ENCODE measurements at regions not wholly inside any gene's neighbourhood (a gene's known extent, or its start where the extent isn't known, plus 50 kb on each side); places are given as distances from the start of the nearest gene placed in this dataset.

DNA sequence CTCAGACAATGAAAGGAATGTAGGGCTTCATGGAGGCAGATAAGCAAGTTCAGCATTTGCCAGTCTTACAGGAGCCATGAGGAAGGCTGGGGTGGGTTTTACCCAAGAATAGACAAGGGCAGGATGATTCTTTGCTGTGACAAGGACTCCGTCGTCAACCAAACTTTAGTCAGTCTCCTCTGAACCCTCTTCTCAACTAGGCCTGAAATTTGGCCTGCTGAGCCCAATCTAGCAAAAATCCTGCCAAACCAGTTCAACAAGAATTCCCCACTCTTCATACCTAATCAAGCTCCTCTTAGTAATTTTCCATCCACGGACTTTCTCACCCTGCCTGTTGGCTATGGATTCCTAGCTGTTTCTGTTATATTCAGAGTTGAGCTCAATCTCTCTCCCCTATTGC lies 280.5 kb downstream of the TBL1XR1 start:
- Histone ChIP-seq H3K9me2 (replicated peaks; ENCODE audit: insufficient read depth, low read length) (no peaks in the 10 kb centered on the region; the same call in 1 of the 2 replicates), H3K36me3 (ENCODE audit: insufficient read depth, low read length) (no peaks in the 10 kb centered on the region), H3K27me3 (ENCODE audit: low read length) (no peaks in the 10 kb centered on the region), H3K9me3 (ENCODE audit: low read length) (no peaks in the 10 kb centered on the region), H3K79me2 (ENCODE audit: low read length) (no peaks in the 10 kb centered on the region), H4K20me1 (ENCODE audit: insufficient read depth, low read depth, low read length) (no peaks in the 10 kb centered on the region), H3K4me1 (ENCODE audit: low read length) (no peaks in the 10 kb centered on the region), H3K4me2 (ENCODE audit: low read depth, low read length, poor library complexity, severe bottlenecking) (no peak overlapping the region), H3K4me3 (ENCODE audit: low read length) (no peak overlapping the region), H3K27ac (ENCODE audit: low read length) (no peak overlapping the region), H2AFZ (ENCODE audit: low read length) (no peak overlapping the region), H3K9ac (ENCODE audit: low read length) (no peak overlapping the region)
- DNase-seq, result no peak

DNA sequence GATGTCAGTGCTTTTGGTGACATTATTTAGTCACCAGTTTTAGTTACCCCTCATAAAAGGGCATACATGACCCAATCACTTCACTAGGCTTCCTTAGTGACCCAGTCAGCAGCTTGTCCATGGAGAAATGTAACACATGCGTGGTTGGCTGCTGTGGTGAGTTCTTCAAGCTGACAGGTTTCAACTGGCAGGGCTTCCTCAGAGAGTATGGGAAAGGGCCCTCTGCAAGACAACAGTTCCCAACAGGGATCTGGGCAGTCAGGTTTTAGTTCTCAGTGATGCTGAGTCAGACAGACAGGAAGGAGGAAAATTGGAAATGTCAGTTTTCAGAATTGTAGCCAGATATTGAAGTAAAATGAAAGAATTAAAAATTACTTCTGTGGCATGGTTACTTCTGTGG lies 282.5 kb downstream of the TBL1XR1 start:
- H2AFZ ChIP-seq (ENCODE audit: low read length), result no peak overlapping the region
- H3K79me2 ChIP-seq (ENCODE audit: low read length), result no peaks in the 10 kb centered on the region
- no peaks in the 10 kb centered on the region for H4K20me1 ChIP-seq (ENCODE audit: insufficient read depth, low read depth, low read length)
- H3K27ac ChIP-seq (ENCODE audit: low read length), result no peak overlapping the region
- no peaks in the 10 kb centered on the region for H3K9me2 ChIP-seq (replicated peaks; ENCODE audit: insufficient read depth, low read length)
- no peaks in the 10 kb centered on the region for H3K36me3 ChIP-seq (ENCODE audit: insufficient read depth, low read length)
- H3K27me3 ChIP-seq (ENCODE audit: low read length), result no peaks in the 10 kb centered on the region
- no peak for DNase-seq
- no peak overlapping the region for H3K4me2 ChIP-seq (ENCODE audit: low read depth, low read length, poor library complexity, severe bottlenecking)
- H3K4me3 ChIP-seq (ENCODE audit: low read length), result no peak overlapping the region
- H3K9ac ChIP-seq (ENCODE audit: low read length), result no peak overlapping the region
- no peaks in the 10 kb centered on the region for H3K9me3 ChIP-seq (ENCODE audit: low read length)
- no peaks in the 10 kb centered on the region for H3K4me1 ChIP-seq (ENCODE audit: low read length)

DNA sequence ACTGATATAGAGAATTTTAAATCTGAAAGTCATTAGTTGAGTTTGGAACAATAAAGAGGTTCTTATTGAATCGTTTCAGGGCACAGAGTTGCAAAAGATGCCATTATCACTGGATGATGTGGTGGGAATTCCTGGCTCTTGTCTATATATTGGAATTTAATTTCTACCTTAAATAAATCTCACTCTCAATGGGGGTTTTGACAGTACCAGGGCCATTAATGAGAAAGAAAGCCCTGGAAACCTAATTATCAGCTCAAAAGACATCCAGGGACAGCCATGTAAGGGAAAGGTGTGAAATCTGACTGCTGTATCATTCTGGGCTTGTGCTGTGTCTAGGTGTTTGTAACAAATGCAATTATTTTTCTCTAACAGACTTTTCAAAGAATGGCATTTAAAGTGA lies 285.7 kb downstream of the TBL1XR1 start:
- Histone ChIP-seq H3K9ac (ENCODE audit: low read length) (no peak overlapping the region), H2AFZ (ENCODE audit: low read length) (no peak overlapping the region), H3K4me3 (ENCODE audit: low read length) (no peak overlapping the region), H3K9me3 (ENCODE audit: low read length) (no peaks in the 10 kb centered on the region), H3K4me2 (ENCODE audit: low read depth, low read length, poor library complexity, severe bottlenecking) (no peak overlapping the region), H3K79me2 (ENCODE audit: low read length) (no peaks in the 10 kb centered on the region), H3K27me3 (ENCODE audit: low read length) (no peaks in the 10 kb centered on the region), H3K4me1 (ENCODE audit: low read length) (no peaks in the 10 kb centered on the region), H3K9me2 (replicated peaks; ENCODE audit: insufficient read depth, low read length) (no peaks in the 10 kb centered on the region), H4K20me1 (ENCODE audit: insufficient read depth, low read depth, low read length) (no peaks in the 10 kb centered on the region), H3K27ac (ENCODE audit: low read length) (no peak overlapping the region), H3K36me3 (ENCODE audit: insufficient read depth, low read length) (no peaks in the 10 kb centered on the region)
- no peak for DNase-seq

DNA sequence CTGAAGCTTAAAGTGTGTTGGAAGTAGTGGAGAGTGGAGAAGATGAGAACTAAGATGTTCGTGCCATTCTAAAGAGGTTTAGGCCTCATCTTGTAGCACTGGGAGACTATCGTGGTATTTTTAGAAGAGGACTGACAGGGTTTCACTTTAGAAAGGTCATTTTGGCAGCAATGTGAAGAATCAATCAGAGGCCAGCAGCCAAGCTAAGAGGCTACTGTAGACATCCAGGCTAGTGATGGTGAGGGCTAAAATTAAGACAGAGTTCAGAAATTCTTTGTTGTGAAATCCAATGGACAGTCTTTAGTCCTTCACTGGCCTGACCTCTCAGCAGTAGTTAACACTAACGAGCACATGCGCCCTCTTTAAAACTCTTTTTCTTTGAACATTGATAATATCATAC lies 288.2 kb downstream of the TBL1XR1 start:
- no peak overlapping the region for H2AFZ ChIP-seq (ENCODE audit: low read length)

DNA sequence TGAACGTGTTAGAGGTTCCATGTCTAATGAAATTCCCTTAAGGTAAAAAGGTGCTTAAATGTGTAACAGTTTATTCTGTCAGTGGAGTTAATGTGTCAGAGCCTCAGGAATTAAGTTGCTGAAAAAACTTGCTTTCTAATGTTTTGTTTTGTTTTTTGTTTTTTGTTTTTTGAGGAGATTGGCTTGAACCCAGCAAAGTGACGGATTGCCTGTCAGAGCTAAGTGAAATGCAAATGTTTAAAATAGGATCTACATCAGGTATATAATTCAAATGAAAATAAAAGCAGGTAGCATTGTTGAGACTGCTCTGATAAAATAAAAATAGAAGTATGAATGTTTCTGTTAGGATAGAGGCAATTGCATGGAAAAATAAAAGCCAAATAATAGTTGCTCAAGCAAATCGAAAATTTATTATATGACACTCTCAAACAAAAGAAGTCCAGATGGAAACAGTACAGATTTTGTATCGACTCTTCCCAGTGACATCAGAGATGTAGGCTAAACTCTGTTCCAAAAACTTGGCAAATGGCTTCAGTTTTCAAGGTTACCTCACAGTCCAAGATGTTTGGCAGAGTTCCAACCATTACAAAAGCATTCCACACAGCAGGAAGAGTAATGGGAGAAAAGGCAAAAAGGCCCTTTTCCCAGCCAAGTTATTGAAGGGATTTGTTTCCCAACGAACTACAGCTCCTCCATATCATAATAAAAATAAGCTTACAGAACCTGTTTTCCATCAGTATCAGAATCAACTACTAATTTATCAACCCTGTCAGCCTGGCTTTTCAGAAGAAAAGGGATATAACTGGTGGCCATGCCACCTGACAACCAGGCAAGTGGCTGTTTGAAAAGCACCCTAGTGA lies 291.0 kb downstream of the TBL1XR1 start:
- H3K4me2 ChIP-seq (ENCODE audit: low read depth, low read length, poor library complexity, severe bottlenecking), result no peak overlapping the region
- no peaks in the 10 kb centered on the region for H3K9me2 ChIP-seq (replicated peaks; ENCODE audit: insufficient read depth, low read length)
- no peak overlapping the region for H3K4me3 ChIP-seq (ENCODE audit: low read length)
- no peak overlapping the region for H2AFZ ChIP-seq (ENCODE audit: low read length)
- H4K20me1 ChIP-seq (ENCODE audit: insufficient read depth, low read depth, low read length), result no peaks in the 10 kb centered on the region
- H3K36me3 ChIP-seq (ENCODE audit: insufficient read depth, low read length), result no peaks in the 10 kb centered on the region
- DNase-seq, result no peak
- H3K27me3 ChIP-seq (ENCODE audit: low read length), result no peaks in the 10 kb centered on the region
- no peak overlapping the region for H3K27ac ChIP-seq (ENCODE audit: low read length)
- no peak overlapping the region for H3K9ac ChIP-seq (ENCODE audit: low read length)
- no peaks in the 10 kb centered on the region for H3K4me1 ChIP-seq (ENCODE audit: low read length)
- no peaks in the 10 kb centered on the region for H3K9me3 ChIP-seq (ENCODE audit: low read length)
- H3K79me2 ChIP-seq (ENCODE audit: low read length), result no peaks in the 10 kb centered on the region

More for the DNA sequence above, 288.2 kb downstream of the TBL1XR1 start:
- Histone ChIP-seq H3K4me2 (ENCODE audit: low read depth, low read length, poor library complexity, severe bottlenecking) (no peak overlapping the region), H3K9me2 (replicated peaks; ENCODE audit: insufficient read depth, low read length) (no peaks in the 10 kb centered on the region), H3K4me1 (ENCODE audit: low read length) (no peaks in the 10 kb centered on the region), H3K9ac (ENCODE audit: low read length) (no peak overlapping the region), H3K36me3 (ENCODE audit: insufficient read depth, low read length) (no peaks in the 10 kb centered on the region), H3K79me2 (ENCODE audit: low read length) (no peaks in the 10 kb centered on the region), H3K9me3 (ENCODE audit: low read length) (no peaks in the 10 kb centered on the region), H3K27me3 (ENCODE audit: low read length) (no peaks in the 10 kb centered on the region), H3K4me3 (ENCODE audit: low read length) (no peak overlapping the region), H4K20me1 (ENCODE audit: insufficient read depth, low read depth, low read length) (no peaks in the 10 kb centered on the region), H3K27ac (ENCODE audit: low read length) (no peak overlapping the region)
- no peak for DNase-seq

DNA sequence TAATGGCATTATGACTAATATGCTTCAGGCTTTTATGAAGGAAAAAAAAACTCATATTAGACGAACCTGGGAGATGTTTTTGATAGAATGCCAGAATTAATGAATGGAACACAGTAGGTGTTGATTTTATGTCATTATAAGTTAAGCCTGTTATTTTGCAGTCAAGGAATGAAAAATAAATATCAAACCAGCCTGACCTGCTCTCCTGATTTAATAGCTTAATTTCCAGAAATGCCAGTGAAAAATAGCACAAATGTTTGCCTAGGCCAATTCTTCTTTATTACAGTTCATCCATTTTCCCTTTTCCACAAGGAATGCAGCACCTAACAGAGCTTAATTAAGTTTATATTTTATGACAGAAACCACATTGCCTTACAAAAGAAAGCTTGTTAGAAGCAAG lies 292.0 kb downstream of the TBL1XR1 start:
- H3K9ac ChIP-seq (ENCODE audit: low read length), result no peak overlapping the region
- no peak overlapping the region for H3K4me3 ChIP-seq (ENCODE audit: low read length)
- no peak overlapping the region for H3K4me2 ChIP-seq (ENCODE audit: low read depth, low read length, poor library complexity, severe bottlenecking)
- H3K9me3 ChIP-seq (ENCODE audit: low read length), result no peaks in the 10 kb centered on the region
- H3K4me1 ChIP-seq (ENCODE audit: low read length), result no peaks in the 10 kb centered on the region
- H3K27me3 ChIP-seq (ENCODE audit: low read length), result no peaks in the 10 kb centered on the region
- no peaks in the 10 kb centered on the region for H4K20me1 ChIP-seq (ENCODE audit: insufficient read depth, low read depth, low read length)
- H2AFZ ChIP-seq (ENCODE audit: low read length), result no peak overlapping the region
- H3K36me3 ChIP-seq (ENCODE audit: insufficient read depth, low read length), result no peaks in the 10 kb centered on the region
- no peak overlapping the region for H3K27ac ChIP-seq (ENCODE audit: low read length)
- no peak for DNase-seq
- H3K79me2 ChIP-seq (ENCODE audit: low read length), result no peaks in the 10 kb centered on the region
- H3K9me2 ChIP-seq (replicated peaks; ENCODE audit: insufficient read depth, low read length), result no peaks in the 10 kb centered on the region

DNA sequence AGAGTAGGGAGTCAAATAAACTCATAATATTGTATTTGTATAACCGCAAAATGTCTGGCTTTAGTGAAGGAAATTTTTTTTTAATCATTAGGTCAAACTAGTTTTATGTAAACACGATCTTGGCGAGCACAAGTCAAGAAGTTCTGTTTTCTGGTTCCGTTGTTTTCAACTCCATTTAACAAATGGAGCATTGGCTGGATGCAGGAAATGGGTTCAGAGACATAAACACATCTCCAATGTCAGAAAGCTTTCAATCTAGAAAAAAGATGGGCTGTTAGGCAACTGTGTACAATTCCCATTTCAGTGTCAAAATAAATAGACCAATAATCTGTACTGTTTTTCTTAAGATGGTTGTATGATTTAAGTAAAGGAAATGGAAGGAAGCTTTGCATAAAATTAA lies 292.8 kb downstream of the TBL1XR1 start:
- H4K20me1 ChIP-seq (ENCODE audit: insufficient read depth, low read depth, low read length), result no peaks in the 10 kb centered on the region
- no peaks in the 10 kb centered on the region for H3K36me3 ChIP-seq (ENCODE audit: insufficient read depth, low read length)
- H3K4me1 ChIP-seq (ENCODE audit: low read length), result no peaks in the 10 kb centered on the region
- no peak for DNase-seq
- no peak overlapping the region for H3K4me3 ChIP-seq (ENCODE audit: low read length)
- H3K27me3 ChIP-seq (ENCODE audit: low read length), result no peaks in the 10 kb centered on the region
- H3K79me2 ChIP-seq (ENCODE audit: low read length), result no peaks in the 10 kb centered on the region
- H3K27ac ChIP-seq (ENCODE audit: low read length), result no peak overlapping the region
- H2AFZ ChIP-seq (ENCODE audit: low read length), result no peak overlapping the region
- H3K9me3 ChIP-seq (ENCODE audit: low read length), result no peaks in the 10 kb centered on the region
- H3K9ac ChIP-seq (ENCODE audit: low read length), result no peak overlapping the region
- no peak overlapping the region for H3K4me2 ChIP-seq (ENCODE audit: low read depth, low read length, poor library complexity, severe bottlenecking)
- H3K9me2 ChIP-seq (replicated peaks; ENCODE audit: insufficient read depth, low read length), result no peaks in the 10 kb centered on the region

DNA sequence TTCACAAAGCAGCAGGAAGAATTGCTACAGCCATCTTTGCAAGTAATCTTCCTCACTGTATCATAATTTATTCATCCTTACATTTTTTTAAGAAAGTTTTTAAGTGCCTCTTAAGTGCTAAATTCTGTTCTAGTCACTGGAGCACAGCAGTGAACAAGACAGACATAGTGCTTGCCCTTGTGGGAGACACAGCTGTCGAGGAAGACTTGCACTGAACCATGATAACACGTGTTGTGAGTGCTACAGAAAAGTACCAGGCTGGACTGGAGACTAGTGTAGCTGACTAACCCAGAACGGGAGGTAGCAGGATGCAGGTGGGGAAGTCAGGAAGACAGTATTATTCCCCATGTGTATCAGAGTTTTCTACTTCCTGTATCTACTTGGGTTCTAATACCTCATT lies 300.6 kb downstream of the TBL1XR1 start:
- H3K9me3 ChIP-seq (ENCODE audit: low read length), result no peaks in the 10 kb centered on the region
- H4K20me1 ChIP-seq (ENCODE audit: insufficient read depth, low read depth, low read length), result no peaks in the 10 kb centered on the region
- H3K4me1 ChIP-seq (ENCODE audit: low read length), result no peaks in the 10 kb centered on the region
- H3K36me3 ChIP-seq (ENCODE audit: insufficient read depth, low read length), result no peaks in the 10 kb centered on the region
- peak overlapping the region; percentile 62; the same call in 1 of the 2 replicates for H2AFZ ChIP-seq (ENCODE audit: low read length)
- H3K79me2 ChIP-seq (ENCODE audit: low read length), result no peaks in the 10 kb centered on the region
- H3K27me3 ChIP-seq (ENCODE audit: low read length), result no peaks in the 10 kb centered on the region
- no peak overlapping the region for H3K4me3 ChIP-seq (ENCODE audit: low read length)
- H3K9ac ChIP-seq (ENCODE audit: low read length), result no peak overlapping the region
- no peaks in the 10 kb centered on the region for H3K9me2 ChIP-seq (replicated peaks; ENCODE audit: insufficient read depth, low read length)
- DNase-seq, result no peak
- H3K4me2 ChIP-seq (ENCODE audit: low read depth, low read length, poor library complexity, severe bottlenecking), result no peak overlapping the region
- H3K27ac ChIP-seq (ENCODE audit: low read length), result no peak overlapping the region
